Liver (tissue), 3 donors: ENCODE measurements at regions not wholly inside any gene's neighbourhood (a gene's known extent, or its start where the extent isn't known, plus 50 kb on each side); places are given as distances from the start of the nearest gene placed in this dataset.

Experiments
- EGR1 ChIP-seq, 2 donors: IDR thresholded peaks; 2 replicates each; pipeline ENCODE4 v1.6.1; 2016 to 2018; ENCODE audit warnings: antibody characterized with exemption in 2 of 2, low read depth in 2 of 2
- GABPA ChIP-seq, 2 donors: IDR thresholded peaks in 1 of 2; conservative IDR thresholded peaks in 1 of 2; 2 replicates each; pipeline ENCODE4 v1.6.1; 2016; ENCODE audit warnings: antibody characterized with exemption in 2 of 2, mild to moderate bottlenecking in 1 of 2, moderate library complexity in 1 of 2
- JUND ChIP-seq, 2 donors: IDR thresholded peaks; 2 replicates each; pipeline ENCODE4 v1.6.1; 2016; ENCODE audit warnings: antibody characterized with exemption in 2 of 2
- RAD21 ChIP-seq, 2 donors: IDR thresholded peaks; 2 replicates each; pipeline ENCODE4 v1.6.1; 2016; ENCODE audit warnings: antibody characterized with exemption in 2 of 2, mild to moderate bottlenecking in 2 of 2
- TAF1 ChIP-seq: conservative IDR thresholded peaks from 2 replicates; pipeline ENCODE4 v1.6.1; 2016; ENCODE audit warnings: antibody characterized with exemption, mild to moderate bottlenecking
- YY1 ChIP-seq: IDR thresholded peaks from 2 replicates; pipeline ENCODE4 v1.6.1; 2016; ENCODE audit warnings: antibody characterized with exemption, mild to moderate bottlenecking
- TF ChIP-seq, protein P1 (sequence below): fragments of 150-350 bp; IDR thresholded peaks from 2 replicates; pipeline ENCODE4 v1.5.1; 2017; ENCODE audit warnings: improper control_type of control experiment, low read depth, low read length; ENCODE audit not compliant: missing input control
- TF ChIP-seq, protein P2 (sequence below): IDR thresholded peaks from 2 replicates; pipeline ENCODE4 v1.6.1; 2016; ENCODE audit warnings: antibody characterized with exemption
- TF ChIP-seq, protein P3 (sequence below): IDR thresholded peaks from 2 replicates; pipeline ENCODE4 v1.6.1; 2016; ENCODE audit warnings: antibody characterized with exemption
- TF ChIP-seq, protein P4 (sequence below): IDR thresholded peaks from 2 replicates; pipeline ENCODE4 v1.6.1; 2016; ENCODE audit warnings: antibody characterized with exemption
- donor health status: healthy.
- donor health status: healthy.

DNA sequence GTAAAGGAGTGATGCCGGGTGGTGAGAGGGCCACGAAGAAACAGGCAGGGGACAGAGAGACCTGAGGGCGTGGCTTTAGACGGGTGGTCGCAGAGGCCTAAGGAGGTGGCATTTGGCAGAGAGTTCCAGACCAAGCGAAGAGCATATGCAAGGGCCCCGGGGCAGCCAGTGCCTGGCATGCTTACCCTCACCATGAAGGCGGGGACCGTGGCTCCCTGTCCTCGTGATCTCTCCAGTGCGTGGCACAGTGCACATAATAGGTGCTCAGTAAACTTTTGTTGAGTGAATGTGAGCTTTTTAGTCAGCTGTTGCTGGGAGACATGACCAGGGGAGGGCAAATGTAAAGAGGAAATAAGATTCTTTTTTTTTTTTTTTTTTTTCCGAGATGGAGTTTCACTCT is 245.6 kb upstream of the GSE1 start:
- TF ChIP-seq, protein P1, sequence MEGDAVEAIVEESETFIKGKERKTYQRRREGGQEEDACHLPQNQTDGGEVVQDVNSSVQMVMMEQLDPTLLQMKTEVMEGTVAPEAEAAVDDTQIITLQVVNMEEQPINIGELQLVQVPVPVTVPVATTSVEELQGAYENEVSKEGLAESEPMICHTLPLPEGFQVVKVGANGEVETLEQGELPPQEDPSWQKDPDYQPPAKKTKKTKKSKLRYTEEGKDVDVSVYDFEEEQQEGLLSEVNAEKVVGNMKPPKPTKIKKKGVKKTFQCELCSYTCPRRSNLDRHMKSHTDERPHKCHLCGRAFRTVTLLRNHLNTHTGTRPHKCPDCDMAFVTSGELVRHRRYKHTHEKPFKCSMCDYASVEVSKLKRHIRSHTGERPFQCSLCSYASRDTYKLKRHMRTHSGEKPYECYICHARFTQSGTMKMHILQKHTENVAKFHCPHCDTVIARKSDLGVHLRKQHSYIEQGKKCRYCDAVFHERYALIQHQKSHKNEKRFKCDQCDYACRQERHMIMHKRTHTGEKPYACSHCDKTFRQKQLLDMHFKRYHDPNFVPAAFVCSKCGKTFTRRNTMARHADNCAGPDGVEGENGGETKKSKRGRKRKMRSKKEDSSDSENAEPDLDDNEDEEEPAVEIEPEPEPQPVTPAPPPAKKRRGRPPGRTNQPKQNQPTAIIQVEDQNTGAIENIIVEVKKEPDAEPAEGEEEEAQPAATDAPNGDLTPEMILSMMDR = no peak
- no peak for TF ChIP-seq GABPA (IDR thresholded peaks at IDR 0.05 in 1 of 2, conservative IDR thresholded peaks at IDR 0.05 in 1 of 2)
- TF ChIP-seq, protein P2, sequence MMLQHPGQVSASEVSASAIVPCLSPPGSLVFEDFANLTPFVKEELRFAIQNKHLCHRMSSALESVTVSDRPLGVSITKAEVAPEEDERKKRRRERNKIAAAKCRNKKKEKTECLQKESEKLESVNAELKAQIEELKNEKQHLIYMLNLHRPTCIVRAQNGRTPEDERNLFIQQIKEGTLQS = no peak
- no peak for TF ChIP-seq TAF1
- no peak for TF ChIP-seq EGR1 (IDR thresholded peaks at IDR 0.05; ENCODE audit: low read depth in 2 of 2)
- no peak for TF ChIP-seq YY1
- TF ChIP-seq, protein P3, sequence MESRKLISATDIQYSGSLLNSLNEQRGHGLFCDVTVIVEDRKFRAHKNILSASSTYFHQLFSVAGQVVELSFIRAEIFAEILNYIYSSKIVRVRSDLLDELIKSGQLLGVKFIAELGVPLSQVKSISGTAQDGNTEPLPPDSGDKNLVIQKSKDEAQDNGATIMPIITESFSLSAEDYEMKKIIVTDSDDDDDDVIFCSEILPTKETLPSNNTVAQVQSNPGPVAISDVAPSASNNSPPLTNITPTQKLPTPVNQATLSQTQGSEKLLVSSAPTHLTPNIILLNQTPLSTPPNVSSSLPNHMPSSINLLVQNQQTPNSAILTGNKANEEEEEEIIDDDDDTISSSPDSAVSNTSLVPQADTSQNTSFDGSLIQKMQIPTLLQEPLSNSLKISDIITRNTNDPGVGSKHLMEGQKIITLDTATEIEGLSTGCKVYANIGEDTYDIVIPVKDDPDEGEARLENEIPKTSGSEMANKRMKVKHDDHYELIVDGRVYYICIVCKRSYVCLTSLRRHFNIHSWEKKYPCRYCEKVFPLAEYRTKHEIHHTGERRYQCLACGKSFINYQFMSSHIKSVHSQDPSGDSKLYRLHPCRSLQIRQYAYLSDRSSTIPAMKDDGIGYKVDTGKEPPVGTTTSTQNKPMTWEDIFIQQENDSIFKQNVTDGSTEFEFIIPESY = no peak
- TF ChIP-seq, protein P4, sequence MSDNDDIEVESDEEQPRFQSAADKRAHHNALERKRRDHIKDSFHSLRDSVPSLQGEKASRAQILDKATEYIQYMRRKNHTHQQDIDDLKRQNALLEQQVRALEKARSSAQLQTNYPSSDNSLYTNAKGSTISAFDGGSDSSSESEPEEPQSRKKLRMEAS = no peak
- TF ChIP-seq JUND (IDR thresholded peaks at IDR 0.05) = no peak
- TF ChIP-seq RAD21 (IDR thresholded peaks at IDR 0.05) = no peak
